Anterior cingulate cortex (tissue), 58 donors: ENCODE measurements at regions not wholly inside any gene's neighbourhood (a gene's known extent, or its start where the extent isn't known, plus 50 kb on each side); places are given as distances from the start of the nearest gene placed in this dataset.
"Not testable (repeated sequence)": the region's sequence is repeated elsewhere in the genome, so short reads cannot be mapped to it uniquely, and the experiment has no call there.

Experiments used
- DNase-seq, 58 donors: peaks; one replicate each; lab custom pipeline; 2025; lab: John Stamatoyannopoulos, UW

- DNase-seq = no peak
Observed at GRCh38 chr18:42520138-42520537, 565.1 kb downstream of the PIK3C3 start.

- DNase-seq = no peak
Observed at GRCh38 chr18:42525905-42526304, 570.9 kb downstream of the PIK3C3 start.

GRCh38 chr18:42527766-42528165, 572.7 kb downstream of the PIK3C3 start:
- no peak for DNase-seq

GRCh38 chr18:42530276-42530675, 575.2 kb downstream of the PIK3C3 start:
- no peak for DNase-seq

- no peak for DNase-seq
Observed at GRCh38 chr18:42532119-42532518, 577.1 kb downstream of the PIK3C3 start.

GRCh38 chr18:42533009-42533575, 578.1 kb downstream of the PIK3C3 start:
- DNase-seq = no peak

GRCh38 chr18:42533616-42534015, 578.6 kb downstream of the PIK3C3 start:
- DNase-seq = no peak

- no peak for DNase-seq
Observed at GRCh38 chr18:42534313-42534712, 579.3 kb downstream of the PIK3C3 start.

- no peak for DNase-seq
Observed at GRCh38 chr18:42536442-42536841, 579.0 kb downstream of the RIT2 start.

GRCh38 chr18:42537291-42537690, 578.2 kb downstream of the RIT2 start:
- no peak for DNase-seq

GRCh38 chr18:42544901-42545300, 570.6 kb downstream of the RIT2 start:
- DNase-seq = no peak

GRCh38 chr18:42545825-42546224, 569.7 kb downstream of the RIT2 start:
- DNase-seq = no peak

GRCh38 chr18:42548493-42548892, 567.0 kb downstream of the RIT2 start:
- no peak for DNase-seq

- DNase-seq = no peak
Observed at GRCh38 chr18:42549596-42549995, 565.9 kb downstream of the RIT2 start.

- DNase-seq = not testable (repeated sequence)
Observed at GRCh38 chr18:42552559-42552958, 562.9 kb downstream of the RIT2 start.

GRCh38 chr18:42559069-42559690, 556.3 kb downstream of the RIT2 start:
- no peak for DNase-seq

GRCh38 chr18:42561521-42561920, 554.0 kb downstream of the RIT2 start:
- no peak for DNase-seq

- DNase-seq = no peak
Observed at GRCh38 chr18:42563995-42564394, 551.5 kb downstream of the RIT2 start.

GRCh38 chr18:42564761-42565160, 550.7 kb downstream of the RIT2 start:
- peak in 16 of 58 donors; percentile 2 to 71 (median 21) for DNase-seq

GRCh38 chr18:42568773-42569172, 546.7 kb downstream of the RIT2 start:
- DNase-seq = no peak

GRCh38 chr18:42574871-42575270, 540.6 kb downstream of the RIT2 start:
- peak in 1 of 58 donors; percentile 25 for DNase-seq

GRCh38 chr18:42576124-42576523, 539.4 kb downstream of the RIT2 start:
- DNase-seq = no peak

- no peak for DNase-seq
Observed at GRCh38 chr18:42578792-42579191, 536.7 kb downstream of the RIT2 start.
